HepG2 (cell line): ENCODE measurements at regions not wholly inside any gene's neighbourhood (a gene's known extent, or its start where the extent isn't known, plus 50 kb on each side); places are given as distances from the start of the nearest gene placed in this dataset.

ENCODE experiments used
- ATAD3A ChIP-seq: sonication (generic); formaldehyde crosslinking; IDR thresholded peaks from 2 replicates; pipeline ENCODE4 v1.4.0; 2020; ENCODE audit warnings: missing genetic modification reagents
- FUBP1 ChIP-seq: sonication (generic); formaldehyde crosslinking; IDR thresholded peaks from 2 replicates; pipeline ENCODE4 v1.5.1; 2020; ENCODE audit warnings: missing genetic modification reagents, mild to moderate bottlenecking, borderline replicate concordance
- NFRKB ChIP-seq: fragments of 450-650 bp; IDR thresholded peaks from 2 replicates; pipeline ENCODE4 v1.6.1; 2017
- POLR2AphosphoS2 ChIP-seq: IDR thresholded peaks from 2 replicates; pipeline ENCODE4 v1.6.1; 2011; ENCODE audit warnings: low read depth, low read length, improper control_type of control experiment
- TFDP1 ChIP-seq: IDR thresholded peaks from 2 replicates; pipeline ENCODE4 v1.6.1; 2016; ENCODE audit warnings: missing compliant biosample characterization, missing genetic modification reagents, borderline replicate concordance
- TF ChIP-seq, protein P1 (sequence below): sonication (generic); formaldehyde crosslinking; IDR thresholded peaks from 2 replicates; pipeline ENCODE4 v1.8.1; 2023; ENCODE audit warnings: missing genetic modification reagents, inconsistent platforms, borderline replicate concordance

GRCh38 chr18:55072698-55073097 is 113.4 kb upstream of the CCDC68 start:
- TF ChIP-seq TFDP1: no peak
- TF ChIP-seq, protein P1, sequence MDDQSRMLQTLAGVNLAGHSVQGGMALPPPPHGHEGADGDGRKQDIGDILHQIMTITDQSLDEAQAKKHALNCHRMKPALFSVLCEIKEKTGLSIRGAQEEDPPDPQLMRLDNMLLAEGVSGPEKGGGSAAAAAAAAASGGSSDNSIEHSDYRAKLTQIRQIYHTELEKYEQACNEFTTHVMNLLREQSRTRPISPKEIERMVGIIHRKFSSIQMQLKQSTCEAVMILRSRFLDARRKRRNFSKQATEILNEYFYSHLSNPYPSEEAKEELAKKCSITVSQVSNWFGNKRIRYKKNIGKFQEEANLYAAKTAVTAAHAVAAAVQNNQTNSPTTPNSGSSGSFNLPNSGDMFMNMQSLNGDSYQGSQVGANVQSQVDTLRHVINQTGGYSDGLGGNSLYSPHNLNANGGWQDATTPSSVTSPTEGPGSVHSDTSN (CRISPR knock-in tag): no peak
- no peak for TF ChIP-seq POLR2AphosphoS2
- TF ChIP-seq FUBP1 (CRISPR knock-in tag): no peak
- no peak for TF ChIP-seq ATAD3A
- TF ChIP-seq NFRKB: no peak
